Kidney glomerular epithelial cell (primary cell): ENCODE measurements at regions not wholly inside any gene's neighbourhood (a gene's known extent, or its start where the extent isn't known, plus 50 kb on each side); places are given as distances from the start of the nearest gene placed in this dataset.
"Not testable (repeated sequence)": the region's sequence is repeated elsewhere in the genome, so short reads cannot be mapped to it uniquely, and the experiment has no call there.

Experiments
- DNase-seq: peaks from one replicate; lab custom pipeline; 2025; lab: John Stamatoyannopoulos, UW

DNA sequence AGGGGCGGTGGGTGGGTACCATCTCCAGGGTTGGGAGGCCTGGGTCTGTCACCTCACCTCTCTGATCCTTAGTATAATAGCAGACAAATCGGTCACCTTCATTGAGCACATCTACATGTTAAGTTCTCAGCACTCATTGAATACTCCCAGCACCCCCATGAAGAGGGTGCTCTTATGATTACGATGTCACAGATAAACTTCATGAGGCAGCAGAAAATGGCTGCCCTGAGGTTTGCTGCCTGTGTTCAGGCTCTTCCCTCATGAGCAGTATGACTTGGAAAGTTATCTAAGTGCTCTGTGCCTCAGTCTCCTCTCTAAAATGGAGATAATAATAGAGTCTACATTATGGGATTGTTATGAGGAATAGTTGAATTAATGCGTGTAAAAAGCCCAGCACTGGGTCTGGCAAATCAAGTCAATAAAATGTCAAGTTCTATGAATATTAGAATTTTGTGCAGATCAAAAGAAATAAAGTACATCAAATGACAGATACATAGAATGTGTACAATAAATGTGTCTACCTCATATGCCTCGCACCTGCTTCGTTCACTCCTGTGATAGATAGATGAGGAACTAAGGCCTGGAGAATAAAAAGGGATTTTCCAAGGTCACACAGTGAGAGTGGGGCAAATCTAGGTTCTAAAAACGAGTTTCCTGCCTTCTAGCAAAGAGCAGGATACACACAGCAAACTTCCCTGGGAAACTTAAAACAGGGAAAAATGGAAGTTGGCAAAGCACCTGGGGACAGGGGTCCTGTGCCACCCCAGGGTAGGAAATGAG, 142.2 kb upstream of the MRPS22 start:
- no peak for DNase-seq

GRCh38 chr3:139202226-139202958, 141.4 kb upstream of the MRPS22 start:
- DNase-seq: peak; percentile 61

DNA sequence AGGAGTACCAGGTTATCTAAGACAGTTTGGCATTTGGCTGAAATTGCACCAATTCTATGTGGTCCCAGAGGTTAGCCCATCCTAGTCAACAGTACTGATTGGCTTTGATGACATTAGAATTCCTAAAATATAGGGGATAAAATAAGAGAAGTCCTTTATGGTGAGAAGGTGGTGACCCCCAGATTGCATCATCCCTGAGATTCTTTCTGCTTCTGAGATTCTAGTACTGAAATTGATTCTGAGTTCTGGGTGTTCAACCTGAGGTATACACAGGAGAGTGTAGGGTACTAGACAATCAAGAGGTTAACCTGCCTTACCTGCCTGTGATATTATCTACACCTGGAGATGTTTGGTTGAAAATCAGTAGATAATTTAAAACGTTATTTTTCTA, 140.9 kb upstream of the MRPS22 start:
- DNase-seq: no peak

- no peak for DNase-seq
Observed at GRCh38 chr3:139203752-139204151, 140.1 kb upstream of the MRPS22 start.

- DNase-seq: no peak
Observed at GRCh38 chr3:139204728-139205127, 139.1 kb upstream of the MRPS22 start.

- no peak for DNase-seq
Observed at GRCh38 chr3:139213936-139214335, 129.9 kb upstream of the MRPS22 start.

GRCh38 chr3:139216958-139217357, 126.9 kb upstream of the MRPS22 start:
- no peak for DNase-seq

- no peak for DNase-seq
Observed at GRCh38 chr3:139217633-139218032, 126.2 kb upstream of the MRPS22 start.

DNA sequence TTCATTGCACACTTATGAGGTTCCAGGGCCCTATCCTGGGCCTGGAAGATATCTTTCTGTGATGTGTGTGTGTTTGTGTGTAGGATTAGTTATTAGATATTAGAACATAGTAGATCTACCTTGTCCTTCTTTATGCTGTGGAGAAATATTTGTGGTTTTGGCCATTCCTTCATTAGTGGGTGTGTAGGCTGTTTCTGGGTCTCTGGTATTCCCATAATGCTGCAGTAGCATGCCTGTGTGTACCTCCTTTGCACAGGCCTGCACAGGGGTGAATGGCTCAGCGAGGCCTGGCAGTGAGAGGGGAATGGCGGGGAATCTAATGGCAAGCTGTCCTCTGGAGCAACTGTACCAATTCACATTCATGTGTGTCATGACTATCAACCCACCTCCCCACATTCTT, 125.8 kb upstream of the MRPS22 start:
- DNase-seq: no peak

DNA sequence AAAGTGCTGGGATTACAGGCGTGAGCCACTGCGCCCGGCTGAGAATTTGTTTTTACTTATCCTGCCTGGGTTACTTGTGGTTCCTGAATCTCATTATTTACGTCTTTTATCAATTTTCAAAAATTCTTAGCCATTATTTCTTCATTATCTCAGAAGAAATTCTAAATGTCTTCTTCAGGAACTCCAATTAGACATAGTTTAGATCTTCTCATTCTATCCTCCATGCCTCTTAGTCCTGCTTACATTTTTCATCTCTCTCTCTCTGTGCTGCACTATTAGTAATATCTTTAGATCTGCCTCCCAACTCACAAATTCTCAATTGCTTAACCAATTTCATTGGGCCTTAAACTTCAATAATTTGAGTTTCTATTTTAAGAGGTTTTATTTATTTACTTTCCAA, 124.4 kb upstream of the MRPS22 start:
- no peak for DNase-seq

DNA sequence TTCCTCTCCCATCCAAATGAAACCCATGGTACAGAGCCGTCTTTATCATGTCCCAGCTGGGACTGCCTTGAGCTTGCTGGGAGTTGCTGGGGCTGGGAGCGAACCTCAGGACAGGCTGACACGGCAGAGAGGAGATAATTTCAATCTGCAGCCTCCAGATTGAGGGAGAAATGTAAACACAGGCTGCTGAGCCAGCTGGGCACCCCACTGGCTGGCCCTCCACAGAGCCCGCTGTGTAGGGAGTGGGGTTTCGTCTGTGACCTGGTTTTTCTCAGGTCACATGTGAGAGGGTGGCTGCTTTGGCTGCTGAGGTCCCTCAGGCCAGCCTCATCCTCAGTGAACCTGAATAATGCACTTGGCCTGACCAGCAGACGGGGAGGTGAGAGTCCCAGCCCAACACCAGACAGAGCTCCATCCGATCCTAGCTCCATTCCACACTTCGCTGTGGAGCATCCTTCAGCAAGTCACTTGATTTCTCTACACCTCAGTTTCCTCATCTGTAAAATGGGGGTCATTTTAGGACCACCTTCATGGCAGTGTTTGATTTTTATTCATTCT, 121.6 kb upstream of the MRPS22 start:
- no peak for DNase-seq

- DNase-seq: no peak
Observed at GRCh38 chr3:139225548-139225947, 118.3 kb upstream of the MRPS22 start.

DNA sequence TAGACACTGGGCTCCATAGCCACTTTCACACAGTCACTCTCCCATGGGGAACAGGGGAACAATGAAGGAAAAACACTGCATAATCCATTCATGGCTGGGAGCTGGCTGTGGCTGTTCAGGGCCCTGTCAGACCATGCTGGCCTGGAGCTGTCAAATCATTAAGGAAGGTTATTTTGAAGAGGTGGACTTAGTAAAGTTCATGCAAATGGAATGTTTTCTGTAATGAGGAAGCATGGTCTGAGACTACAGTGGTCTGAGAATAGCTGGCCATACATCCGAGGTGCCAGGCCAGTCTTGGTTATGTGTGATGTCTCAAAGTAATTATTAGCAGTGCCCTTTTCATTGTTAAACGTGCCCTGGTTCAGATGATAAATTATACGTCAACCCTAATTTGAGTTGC, 117.1 kb upstream of the MRPS22 start:
- DNase-seq: no peak

DNA sequence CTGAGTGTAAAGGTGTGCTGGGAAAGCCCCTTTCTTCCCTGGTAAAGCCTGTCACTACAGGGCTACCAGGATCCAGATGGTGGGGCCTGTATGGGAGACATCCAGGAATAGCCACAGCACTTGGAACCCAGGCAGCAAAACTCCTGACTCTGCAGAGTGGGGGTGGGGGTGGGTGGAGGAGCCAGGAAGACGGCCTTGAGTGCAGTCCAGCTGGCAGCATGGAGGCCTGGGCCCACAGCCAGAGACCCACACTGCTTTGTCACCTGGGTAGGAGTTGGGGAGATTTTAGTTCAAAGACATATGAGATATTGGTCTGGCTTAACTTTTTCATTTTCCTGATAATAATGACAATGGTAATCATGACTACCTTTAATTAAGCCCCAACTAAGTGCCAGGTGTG, 116.7 kb upstream of the MRPS22 start:
- DNase-seq: no peak

DNA sequence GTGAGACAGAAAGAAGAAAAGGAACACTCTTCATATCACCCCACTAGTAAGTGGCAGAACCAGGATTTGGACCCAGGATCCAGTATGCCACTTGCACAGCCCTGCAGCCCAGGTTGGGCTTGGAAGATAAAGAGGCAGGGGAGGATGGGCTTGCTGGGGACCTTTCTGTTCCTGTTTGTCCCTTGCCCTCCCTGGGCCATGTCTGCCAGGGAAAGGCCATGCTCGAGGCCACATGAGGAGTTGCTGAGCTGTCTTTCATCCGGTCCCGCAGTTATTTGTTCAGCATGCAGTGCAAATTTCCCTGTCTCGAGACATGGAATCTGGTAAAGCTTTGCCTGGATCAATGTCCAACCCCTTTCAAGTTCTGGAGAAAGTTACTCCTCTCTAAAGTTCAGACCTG, 116.0 kb upstream of the MRPS22 start:
- DNase-seq: no peak

GRCh38 chr3:139230391-139230790, 113.4 kb upstream of the MRPS22 start:
- DNase-seq: no peak

- DNase-seq: no peak
Observed at GRCh38 chr3:139231555-139232281, 112.1 kb upstream of the MRPS22 start.

DNA sequence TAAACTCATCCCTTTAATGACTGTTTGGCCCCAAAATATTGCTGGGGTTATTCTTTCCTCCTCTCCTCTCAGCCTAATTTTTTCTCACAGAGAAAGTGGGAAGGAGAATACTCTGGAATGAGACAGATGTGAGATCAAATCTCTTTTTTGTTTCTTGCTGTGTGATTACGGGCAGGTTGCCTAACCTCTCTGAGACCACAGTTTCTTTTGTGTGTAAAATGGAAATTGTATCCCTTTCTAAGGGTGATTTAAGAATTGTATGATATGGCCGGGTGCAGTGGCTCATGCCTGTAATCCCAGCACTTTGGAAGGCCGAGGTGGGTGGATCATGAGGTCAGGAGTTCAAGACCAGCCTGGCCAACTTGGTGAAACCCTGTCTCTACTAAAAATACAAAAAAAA, 111.5 kb upstream of the MRPS22 start:
- DNase-seq: not testable (repeated sequence)

GRCh38 chr3:139234491-139234890, 109.3 kb upstream of the MRPS22 start:
- DNase-seq: no peak

DNA sequence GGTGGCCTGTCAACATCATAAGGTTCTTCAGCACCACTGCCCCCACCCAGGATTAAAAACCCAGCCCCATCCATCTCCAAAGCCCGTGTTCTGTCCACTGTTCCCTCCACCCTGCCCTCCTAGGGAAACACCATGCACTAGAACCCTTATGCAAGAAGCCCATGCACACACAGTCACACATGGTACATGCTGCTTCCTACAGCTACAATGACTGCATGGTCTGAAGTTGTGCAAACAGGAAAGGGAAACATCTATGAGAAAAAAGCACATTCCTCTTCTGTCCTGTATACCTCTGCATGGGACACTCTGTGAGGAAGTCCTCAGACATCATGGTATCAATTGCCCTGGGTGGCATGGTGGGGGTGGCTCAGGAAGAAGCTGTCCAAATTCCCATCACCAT, 108.6 kb upstream of the MRPS22 start:
- no peak for DNase-seq

DNA sequence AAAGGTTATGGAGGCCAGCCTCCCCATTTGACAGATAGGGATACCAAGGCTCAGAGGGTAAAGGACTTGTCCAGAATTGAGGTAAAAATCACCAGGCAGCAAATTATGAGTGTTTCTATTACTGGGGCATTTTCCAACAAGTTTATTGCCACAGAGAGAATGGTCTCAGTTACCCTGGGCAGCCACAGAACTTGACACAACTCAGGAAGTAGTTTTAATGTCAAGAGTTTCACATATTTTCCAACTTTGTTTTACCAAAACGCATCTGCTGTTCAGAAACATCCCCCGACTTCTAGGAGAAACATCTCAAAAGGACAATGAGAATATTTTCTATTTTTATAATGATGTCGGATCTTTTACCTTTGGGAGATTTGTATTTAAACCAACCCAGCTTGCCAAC, 107.5 kb upstream of the MRPS22 start:
- no peak for DNase-seq

DNA sequence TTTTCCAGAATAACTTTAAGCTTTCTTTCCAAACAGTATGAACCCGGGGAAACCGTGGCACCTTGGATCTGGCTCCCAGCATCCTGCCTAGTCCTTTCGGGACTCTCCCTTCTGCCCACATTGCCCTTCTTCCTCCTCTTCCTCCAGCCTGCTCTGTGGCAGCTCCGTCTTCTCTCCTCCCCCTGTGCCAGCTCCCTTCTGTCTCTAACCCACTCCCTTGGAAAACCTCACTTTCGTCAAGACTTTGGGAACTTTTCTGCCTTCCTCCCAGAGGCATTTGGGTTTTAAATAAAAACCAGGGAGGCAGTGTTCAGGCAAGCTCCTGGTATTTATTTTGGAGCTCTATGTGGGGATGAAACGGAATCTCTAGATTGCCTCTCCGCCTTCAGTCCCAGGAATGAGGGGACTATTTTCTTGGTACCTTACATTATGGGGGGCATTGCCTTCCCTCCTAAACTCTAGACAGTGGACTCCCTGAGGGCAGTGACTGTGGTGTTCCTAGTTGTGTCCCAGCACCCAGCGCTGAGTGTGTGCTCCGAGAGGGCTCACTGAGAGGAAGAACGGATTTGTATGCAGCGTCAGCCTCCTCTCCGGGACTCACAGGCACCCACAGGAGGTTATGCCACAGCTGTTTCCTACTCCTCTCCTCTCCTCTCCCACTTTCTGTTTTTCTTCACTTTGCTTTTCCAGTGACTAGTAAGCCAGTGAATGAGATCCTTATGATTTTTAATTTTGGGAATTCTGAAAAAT, 105.4 kb upstream of the MRPS22 start:
- no peak for DNase-seq
